Neural crest cell (in vitro differentiated cells): ENCODE measurements at regions not wholly inside any gene's neighbourhood (a gene's known extent, or its start where the extent isn't known, plus 50 kb on each side); places are given as distances from the start of the nearest gene placed in this dataset.

Experiments
- DNase-seq: peaks from one replicate; pipeline ENCODE4 v3.0.0; 2021; ENCODE audit warnings: low read depth, mixed read lengths, low spot score
- H3K27ac Mint-ChIP-seq: one replicate; pipeline ENCODE4 v1.8.0; 2021; ENCODE audit warnings: mild to moderate bottlenecking, mixed read lengths; ENCODE audit not compliant: unreplicated experiment
- H3K27me3 Mint-ChIP-seq: 2 replicates; pipeline ENCODE4 v1.8.0; 2021; ENCODE audit warnings: low read depth, mild to moderate bottlenecking, mixed read lengths
- H3K36me3 Mint-ChIP-seq: 2 replicates; pipeline ENCODE4 v1.8.0; 2021; ENCODE audit warnings: low read depth, mild to moderate bottlenecking, mixed read lengths
- H3K4me1 Mint-ChIP-seq: 2 replicates; pipeline ENCODE4 v1.8.0; 2021; ENCODE audit warnings: mixed read lengths
- H3K4me3 Mint-ChIP-seq: one replicate; pipeline ENCODE4 v1.8.0; 2021; ENCODE audit warnings: mild to moderate bottlenecking, mixed read lengths
- H3K9me3 Mint-ChIP-seq: 2 replicates; pipeline ENCODE4 v1.8.0; 2021; ENCODE audit warnings: mixed read lengths
- TF ChIP-seq, protein P1 (sequence below): fragments of 200-600 bp; sonication (generic); conservative IDR thresholded peaks from 2 replicates; pipeline ENCODE4 v1.5.0; 2021; ENCODE audit warnings: antibody characterized with exemption, mild to moderate bottlenecking

DNA sequence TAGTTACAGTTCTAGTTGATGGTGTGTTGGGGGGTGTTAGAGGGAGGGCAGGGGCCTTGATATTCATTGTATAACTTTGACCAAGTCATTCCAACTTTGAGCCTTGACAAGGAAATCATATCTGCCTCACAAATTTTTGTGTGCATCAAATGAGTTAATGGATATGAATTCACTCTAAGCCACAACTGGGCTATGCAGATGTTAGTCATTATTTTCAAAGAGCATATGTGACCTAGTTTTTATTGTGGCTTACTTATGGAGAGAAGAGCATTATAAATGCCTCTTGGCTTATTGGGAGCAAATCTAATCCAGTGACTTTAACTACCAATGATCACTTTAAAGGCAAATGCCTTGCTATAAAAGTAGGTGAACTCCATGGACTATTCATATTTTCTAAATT lies 250.2 kb downstream of the LPIN1 start:
- H3K27ac Mint-ChIP-seq = no peak overlapping the region
- H3K4me3 Mint-ChIP-seq = no peak overlapping the region
- no peaks in the 10 kb centered on the region for H3K4me1 Mint-ChIP-seq
- no peak for DNase-seq
- no peaks in the 10 kb centered on the region for H3K27me3 Mint-ChIP-seq
- TF ChIP-seq, protein P1, sequence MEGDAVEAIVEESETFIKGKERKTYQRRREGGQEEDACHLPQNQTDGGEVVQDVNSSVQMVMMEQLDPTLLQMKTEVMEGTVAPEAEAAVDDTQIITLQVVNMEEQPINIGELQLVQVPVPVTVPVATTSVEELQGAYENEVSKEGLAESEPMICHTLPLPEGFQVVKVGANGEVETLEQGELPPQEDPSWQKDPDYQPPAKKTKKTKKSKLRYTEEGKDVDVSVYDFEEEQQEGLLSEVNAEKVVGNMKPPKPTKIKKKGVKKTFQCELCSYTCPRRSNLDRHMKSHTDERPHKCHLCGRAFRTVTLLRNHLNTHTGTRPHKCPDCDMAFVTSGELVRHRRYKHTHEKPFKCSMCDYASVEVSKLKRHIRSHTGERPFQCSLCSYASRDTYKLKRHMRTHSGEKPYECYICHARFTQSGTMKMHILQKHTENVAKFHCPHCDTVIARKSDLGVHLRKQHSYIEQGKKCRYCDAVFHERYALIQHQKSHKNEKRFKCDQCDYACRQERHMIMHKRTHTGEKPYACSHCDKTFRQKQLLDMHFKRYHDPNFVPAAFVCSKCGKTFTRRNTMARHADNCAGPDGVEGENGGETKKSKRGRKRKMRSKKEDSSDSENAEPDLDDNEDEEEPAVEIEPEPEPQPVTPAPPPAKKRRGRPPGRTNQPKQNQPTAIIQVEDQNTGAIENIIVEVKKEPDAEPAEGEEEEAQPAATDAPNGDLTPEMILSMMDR = no peak
- H3K9me3 Mint-ChIP-seq = peaks cover 9% of the 10 kb centered on the region
- peaks cover 3% of the 10 kb centered on the region for H3K36me3 Mint-ChIP-seq

GRCh38 chr2:11997142-11997541 lies 250.7 kb downstream of the LPIN1 start:
- no peak overlapping the region for H3K27ac Mint-ChIP-seq
- no peak for DNase-seq
- H3K36me3 Mint-ChIP-seq = peaks cover 3% of the 10 kb centered on the region
- H3K4me1 Mint-ChIP-seq = no peaks in the 10 kb centered on the region
- peaks cover 12% of the 10 kb centered on the region for H3K9me3 Mint-ChIP-seq
- H3K27me3 Mint-ChIP-seq = no peaks in the 10 kb centered on the region
- TF ChIP-seq, protein P1 = no peak
- no peak overlapping the region for H3K4me3 Mint-ChIP-seq

DNA sequence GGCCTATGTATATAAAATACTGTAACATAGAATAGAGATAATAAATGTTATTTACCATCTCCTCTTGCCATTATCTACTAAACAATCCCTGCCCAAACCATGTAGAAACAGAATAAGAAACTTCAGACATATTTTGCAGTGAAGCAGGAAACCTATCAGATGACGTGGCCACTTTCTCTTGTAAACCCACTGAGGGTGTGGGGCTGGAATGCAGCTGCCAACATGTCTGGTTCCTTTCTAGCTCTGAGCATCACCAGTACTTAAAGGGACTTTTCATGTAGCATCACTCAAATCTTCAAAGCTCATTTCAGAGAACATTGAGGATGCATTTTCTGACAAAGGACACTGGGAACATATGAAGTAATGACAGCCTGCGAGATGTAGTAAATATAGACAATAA lies 251.8 kb downstream of the LPIN1 start:
- Mint-ChIP-seq H3K4me1 (no peaks in the 10 kb centered on the region), H3K4me3 (no peak overlapping the region), H3K36me3 (peaks cover 6% of the 10 kb centered on the region), H3K27me3 (no peaks in the 10 kb centered on the region), H3K27ac (no peak overlapping the region), H3K9me3 (peaks cover 15% of the 10 kb centered on the region)
- TF ChIP-seq, protein P1 = no peak
- no peak for DNase-seq

DNA sequence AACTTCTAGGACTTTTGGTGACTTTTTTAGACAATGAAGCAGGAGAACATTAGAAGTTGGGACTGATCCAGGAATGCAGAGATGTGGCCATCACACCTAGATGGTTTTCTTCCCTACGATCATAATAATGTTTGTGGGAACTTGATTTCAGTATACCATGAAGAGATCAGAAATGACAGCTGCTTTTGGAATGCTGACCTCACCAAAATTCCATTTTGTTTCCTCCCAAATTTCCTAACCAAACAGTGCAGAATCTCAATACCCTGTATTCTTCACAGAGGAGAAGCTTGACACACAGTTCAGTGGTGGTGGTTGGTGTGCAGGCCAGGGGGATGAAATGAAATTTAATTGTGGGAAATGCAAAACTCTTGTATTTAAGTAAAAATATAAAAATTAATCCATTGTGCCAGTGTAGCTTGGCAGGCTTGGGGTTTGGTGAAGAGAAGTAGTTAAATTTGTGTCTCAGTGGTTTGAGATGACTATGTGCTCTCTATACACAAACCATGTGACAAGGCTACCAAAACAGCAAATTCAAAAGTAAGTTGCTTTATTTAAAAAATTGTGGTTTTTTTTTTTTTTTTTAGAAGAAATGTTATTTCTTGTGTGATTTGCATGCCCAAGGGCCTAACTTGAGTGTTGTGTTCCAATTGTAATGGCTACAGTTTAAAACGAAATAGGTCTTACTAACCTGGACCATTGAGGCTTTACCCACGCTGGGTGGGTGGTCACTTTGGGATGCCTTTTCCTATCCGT lies 252.4 kb downstream of the LPIN1 start:
- peaks cover 6% of the 10 kb centered on the region for H3K36me3 Mint-ChIP-seq
- H3K9me3 Mint-ChIP-seq = peaks cover 15% of the 10 kb centered on the region
- H3K27ac Mint-ChIP-seq = no peak overlapping the region
- H3K4me1 Mint-ChIP-seq = no peaks in the 10 kb centered on the region
- TF ChIP-seq, protein P1 = no peak
- DNase-seq = no peak
- H3K4me3 Mint-ChIP-seq = no peak overlapping the region
- H3K27me3 Mint-ChIP-seq = no peaks in the 10 kb centered on the region

- peaks cover 8% of the 10 kb centered on the region for H3K9me3 Mint-ChIP-seq
- peaks cover 2% of the 10 kb centered on the region for H3K36me3 Mint-ChIP-seq
- no peak for DNase-seq
- TF ChIP-seq, protein P1 = no peak
- H3K27ac Mint-ChIP-seq = no peak overlapping the region
- H3K4me1 Mint-ChIP-seq = peaks cover 8% of the 10 kb centered on the region
- H3K4me3 Mint-ChIP-seq = no peak overlapping the region
- no peaks in the 10 kb centered on the region for H3K27me3 Mint-ChIP-seq
These were observed 255.2 kb downstream of the LPIN1 start for GRCh38 chr2:12001621-12002020.
